Testis (tissue), 2 donors: ENCODE measurements at regions not wholly inside any gene's neighbourhood (a gene's known extent, or its start where the extent isn't known, plus 50 kb on each side); places are given as distances from the start of the nearest gene placed in this dataset.

Experiments used
- CTCF ChIP-seq, 3 experiments: fragments of 450-650 bp in 2 of 3; fragments of 200-600 bp in 1 of 3; sonication (generic) in 1 of 3; IDR thresholded peaks; one replicate each; pipeline ENCODE4 v1.5.1; 2016 to 2019; ENCODE audit warnings: antibody characterized with exemption in 3 of 3, mild to moderate bottlenecking in 2 of 3, moderate library complexity in 1 of 3
- POLR2A ChIP-seq: fragments of 450-650 bp; IDR thresholded peaks from one replicate; pipeline ENCODE4 v1.6.1; 2017; ENCODE audit warnings: antibody characterized with exemption, mild to moderate bottlenecking, moderate library complexity

DNA sequence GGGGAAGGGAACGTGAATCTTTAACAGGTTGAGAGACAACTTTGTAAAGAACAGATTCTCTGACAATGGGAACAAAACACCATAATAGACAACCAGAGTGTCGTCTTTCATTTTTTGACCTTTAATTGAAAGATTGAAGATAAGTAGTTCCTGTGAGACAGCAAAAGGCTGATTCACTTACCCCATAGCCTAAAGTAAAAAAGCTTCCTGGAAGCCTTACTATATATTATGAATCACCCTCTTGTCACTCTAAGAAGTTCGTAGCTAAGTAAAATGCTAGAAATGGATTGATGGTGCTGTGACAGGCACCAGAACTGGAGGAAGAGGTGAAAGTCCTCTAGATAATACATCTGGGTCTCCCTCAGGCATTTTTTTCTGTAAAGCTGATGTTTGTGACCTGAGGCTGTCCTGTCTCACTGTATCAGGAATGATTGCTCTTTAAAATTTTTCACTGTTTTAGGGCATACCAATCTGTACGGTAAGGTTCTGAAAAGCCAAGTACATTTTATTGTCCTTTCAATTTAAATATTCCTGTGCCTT, 824.6 kb upstream of the SEMA6D start:
- no peak for TF ChIP-seq CTCF (IDR thresholded peaks at IDR 0.05)
- TF ChIP-seq POLR2A: no peak
